K562 (cell line): ENCODE measurements at regions not wholly inside any gene's neighbourhood (a gene's known extent, or its start where the extent isn't known, plus 50 kb on each side); places are given as distances from the start of the nearest gene placed in this dataset.

Experiments used
- ATAC-seq: fragments of 200-7000 bp; cut with Tn5 transposase; 3 replicates; pipeline ENCODE4 v1.9.1; 2020; ENCODE audit warnings: moderate library complexity
- BruUV-seq: library from RNA; stranded (reverse); fragments of 400-500 nt; replicated peaks from 2 replicates; lab custom pipeline; 2021; lab: Mats Ljungman, UMichigan
- CTCF ChIA-PET: fragments of 300-600 bp; formaldehyde crosslinking; extraction: SDS; loops from one replicate; lab custom pipeline; 2021; ENCODE audit warnings: low intra/inter-chr PET ratio; lab: Yijun Ruan, JAX
- POLR2A ChIA-PET: fragments of 300-600, 350-650 bp; sonication (Branson Sonifier 250); formaldehyde crosslinking; extraction: SDS; loops from one replicate; lab custom pipeline; 2021; ENCODE audit warnings: antibody characterized with exemption, inconsistent platforms; lab: Yijun Ruan, JAX
- DNase-seq, 4 experiments: peaks; one replicate each; pipeline versions ENCODE4 v3.0.0 to v3.0.0-alpha.2; 2011 to 2018; ENCODE audit warnings: low spot score in 3 of 4, mixed read lengths in 3 of 4; ENCODE audit errors: extremely low read depth in 1 of 4
- FAIRE-seq: peaks from 2 replicates; lab custom pipeline; 2011; peaks lifted over from hg19 to GRCh38; lab: Jason Lieb, UNC
- H2AFZ ChIP-seq: 2 replicates; pipeline ENCODE4 v1.6.0; 2011; ENCODE audit warnings: low read depth, low read length, control low read depth, inconsistent platforms
- H3K27ac ChIP-seq: fragments of 200-600 bp; 3 replicates; pipeline ENCODE4 v1.8.0; 2011; ENCODE audit warnings: low read depth, mild to moderate bottlenecking, control low read depth, inconsistent platforms, low read length, moderate library complexity, mixed read lengths; ENCODE audit errors: extremely low read depth
- H3K27me3 ChIP-seq, 2 experiments: fragments of 300-600 bp in 1 of 2; 2 replicates in 1 of 2; 3 replicates in 1 of 2; pipeline versions ENCODE4 v1.6.0 to v1.8.0; 2011; ENCODE audit warnings: inconsistent platforms in 2 of 2, low read length in 2 of 2, mild to moderate bottlenecking in 1 of 2, mixed read lengths in 1 of 2, moderate library complexity in 1 of 2; ENCODE audit not compliant: control insufficient read depth in 2 of 2, insufficient read depth in 2 of 2
- H3K36me3 ChIP-seq: fragments of 300-600 bp; 3 replicates; pipeline ENCODE4 v1.8.0; 2011; ENCODE audit warnings: mild to moderate bottlenecking, low read length, inconsistent platforms; ENCODE audit not compliant: control insufficient read depth, insufficient read depth
- H3K4me1 ChIP-seq, 2 experiments: fragments of 200-600 bp in 1 of 2; replicated peaks in 1 of 2; 2 replicates in 1 of 2; 3 replicates in 1 of 2; pipeline versions ENCODE4 v1.5.1 to v1.8.0; 2011; ENCODE audit warnings: inconsistent platforms in 2 of 2, low read length in 2 of 2, mild to moderate bottlenecking in 1 of 2, mixed read lengths in 1 of 2, moderate library complexity in 1 of 2; ENCODE audit not compliant: control insufficient read depth in 2 of 2, insufficient read depth in 2 of 2
- H3K4me2 ChIP-seq: 2 replicates; pipeline ENCODE4 v1.6.1; 2011; ENCODE audit warnings: low read length, control low read depth, inconsistent platforms, mixed read lengths; ENCODE audit not compliant: insufficient read depth
- H3K4me3 ChIP-seq: fragments of 200-600 bp; sonication (generic), shearing (Covaris generic); 2 replicates; pipeline ENCODE4 v1.5.1; 2016; ENCODE audit warnings: control low read depth, inconsistent platforms
- H3K79me2 ChIP-seq: fragments of 200-600 bp; 3 replicates; pipeline ENCODE4 v1.8.0; 2011; ENCODE audit warnings: low read length, inconsistent platforms; ENCODE audit not compliant: control insufficient read depth, insufficient read depth
- H3K9ac ChIP-seq, 2 experiments: 2 replicates each; pipeline versions ENCODE4 v1.6.0 to v1.6.1; 2011; ENCODE audit warnings: low read depth in 2 of 2, low read length in 2 of 2, control low read depth in 1 of 2, inconsistent platforms in 1 of 2, mild to moderate bottlenecking in 1 of 2, mixed read lengths in 1 of 2; ENCODE audit not compliant: insufficient read depth in 1 of 2
- H3K9me1 ChIP-seq: one replicate; pipeline ENCODE4 v1.6.0; 2011; ENCODE audit warnings: inconsistent platforms, mild to moderate bottlenecking, low read length, moderate library complexity; ENCODE audit not compliant: control insufficient read depth, insufficient read depth
- H3K9me3 ChIP-seq: replicated peaks from 2 replicates; pipeline ENCODE4 v1.5.1; 2011; ENCODE audit warnings: low read depth, low read length, inconsistent platforms; ENCODE audit not compliant: control insufficient read depth, insufficient read depth
- H4K20me1 ChIP-seq: replicated peaks from 2 replicates; pipeline ENCODE4 v1.6.1; 2011; ENCODE audit warnings: low read length, inconsistent platforms, mixed read lengths; ENCODE audit not compliant: control insufficient read depth, insufficient read depth
- C11orf30 ChIP-seq: fragments of 450-650 bp; IDR thresholded peaks from 2 replicates; pipeline ENCODE4 v1.6.1; 2016; ENCODE audit warnings: low read depth, mild to moderate bottlenecking
- ETS2 ChIP-seq: IDR thresholded peaks from 2 replicates; pipeline ENCODE4 v1.6.1; 2016; ENCODE audit warnings: borderline replicate concordance, missing genetic modification characterization, mild to moderate bottlenecking, moderate library complexity, missing compliant biosample characterization; ENCODE audit not compliant: poor library complexity, severe bottlenecking
- GTF2E2 ChIP-seq: fragments of 200-800 bp; sonication (Bioruptor generic); IDR thresholded peaks from 2 replicates; pipeline ENCODE4 v1.6.1; 2016; ENCODE audit warnings: missing genetic modification characterization, missing compliant biosample characterization
- HLTF ChIP-seq: fragments of 450-650 bp; IDR thresholded peaks from 2 replicates; pipeline ENCODE4 v1.6.1; 2016
- HMGN3 ChIP-seq: IDR thresholded peaks from 2 replicates; pipeline ENCODE4 v1.6.1; 2011; ENCODE audit warnings: borderline replicate concordance, low read depth, mild to moderate bottlenecking, mixed read lengths, low read length; ENCODE audit not compliant: insufficient read length; ENCODE audit errors: extremely low read depth
- KDM1A ChIP-seq, 2 experiments: fragments of 450-650 bp; IDR thresholded peaks; 2 replicates each; pipeline ENCODE4 v1.6.1; 2016; ENCODE audit warnings: mild to moderate bottlenecking in 2 of 2
- MTA1 ChIP-seq: fragments of 450-650 bp; IDR thresholded peaks from 2 replicates; pipeline ENCODE4 v1.6.1; 2017; ENCODE audit warnings: borderline replicate concordance
- NFATC3 ChIP-seq: fragments of 450-650 bp; IDR thresholded peaks from 2 replicates; pipeline ENCODE4 v1.6.1; 2017; ENCODE audit warnings: mild to moderate bottlenecking
- NFXL1 ChIP-seq: fragments of 450-650 bp; formaldehyde crosslinking; IDR thresholded peaks from 2 replicates; pipeline ENCODE4 v1.4.0; 2021; ENCODE audit warnings: mild to moderate bottlenecking
- NR2C1 ChIP-seq, 2 experiments: fragments of 450-650 bp; IDR thresholded peaks; 2 replicates each; pipeline ENCODE4 v1.6.1; 2017; ENCODE audit warnings: mild to moderate bottlenecking in 2 of 2, antibody characterized with exemption in 1 of 2, inconsistent platforms in 1 of 2, missing compliant biosample characterization in 1 of 2, missing genetic modification characterization in 1 of 2
- NUFIP1 ChIP-seq: fragments of 450-650 bp; IDR thresholded peaks from 2 replicates; pipeline ENCODE4 v1.6.1; 2018; ENCODE audit not compliant: partially characterized antibody
- RAD51 ChIP-seq: fragments of 450-650 bp; IDR thresholded peaks from 2 replicates; pipeline ENCODE4 v1.7.1; 2016; ENCODE audit warnings: low read depth, mild to moderate bottlenecking, borderline replicate concordance
- RFX5 ChIP-seq: IDR thresholded peaks from 2 replicates; pipeline ENCODE4 v1.6.1; 2011; ENCODE audit warnings: low read depth, mild to moderate bottlenecking, improper control_type of control experiment, low read length
- ZNF274 ChIP-seq: IDR thresholded peaks from 2 replicates; pipeline ENCODE4 v1.6.1; 2011; ENCODE audit warnings: low read depth, mild to moderate bottlenecking, low read length, moderate library complexity, borderline replicate concordance
- ZNF436 ChIP-seq: fragments of 250-450, 450-650 bp; sonication (Bioruptor Pico); formaldehyde crosslinking; IDR thresholded peaks from 2 replicates; pipeline ENCODE4 v1.7.0; 2020; ENCODE audit warnings: mild to moderate bottlenecking
- WGBS: fragments of 100-300 bp; shearing (Covaris generic); methylation state at CpG from one replicate; pipeline ENCODE4 v1.1.6; 2016; ENCODE audit warnings: low coverage, mixed read lengths; ENCODE audit not compliant: insufficient coverage; ENCODE audit errors: missing lambda C conversion rate; 5-methylcytosine and 5-hydroxymethylcytosine counted together
- in situ Hi-C: fragments of 300-500 bp; cut with MboI; formaldehyde crosslinking; loops from 4 replicates; pipeline ENCODE4 v1.15.0; 2018; ENCODE audit warnings: inconsistent platforms, mixed read lengths
- intact Hi-C: fragments of 100-400 bp; cut with micrococcal nuclease; formaldehyde crosslinking; loops from 2 replicates; pipeline ENCODE4 v1.14.2; 2022
- TF ChIP-seq, protein P1 (sequence below): fragments of 450-650 bp; IDR thresholded peaks from 2 replicates; pipeline ENCODE4 v1.6.1; 2017; ENCODE audit warnings: mild to moderate bottlenecking, moderate library complexity

DNA sequence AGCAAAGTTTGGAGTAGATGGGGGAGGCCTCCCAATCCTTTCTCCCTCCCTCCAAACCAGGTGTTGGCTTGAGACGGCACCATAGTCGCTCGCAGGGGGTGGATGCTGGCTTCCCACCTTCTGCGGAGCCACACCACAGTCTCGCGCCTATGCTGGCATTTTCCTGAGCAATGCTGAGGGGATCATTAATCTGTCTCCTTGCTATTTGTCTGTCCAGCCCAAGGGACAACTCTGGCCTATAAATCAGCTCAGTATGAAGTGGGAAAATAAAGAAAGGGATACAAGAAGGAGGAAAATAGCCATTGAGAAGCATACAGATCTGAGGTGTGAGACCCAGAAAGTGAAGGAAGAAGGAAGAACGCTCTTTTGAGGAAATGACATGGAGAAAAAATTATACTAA, 53.5 kb upstream of the CADM1 start:
- Histone ChIP-seq H3K27ac (no peak overlapping the region), H3K4me2 (no peak overlapping the region), H3K79me2 (no peaks in the 10 kb centered on the region), H3K9me3 (no peaks in the 10 kb centered on the region), H3K4me1 (no peaks in the 10 kb centered on the region), H3K4me3 (no peak overlapping the region), H3K9ac (no peak overlapping the region), H4K20me1 (no peaks in the 10 kb centered on the region; the same call in 1 of the 2 replicates), H3K36me3 (no peaks in the 10 kb centered on the region), H2AFZ (no peak overlapping the region), H3K9me1 (no peaks in the 10 kb centered on the region), H3K27me3 (no peaks in the 10 kb centered on the region)
- 2% methylated on average over 7 of the region's 7 CpGs for WGBS
- no peak for ATAC-seq
- BruUV-seq = no TSS peak
- ChIA-PET POLR2A (no interaction called here), CTCF (no interaction called here)
- no peak for FAIRE-seq
- DNase-seq = no peak
- in situ Hi-C loops (no loop called here), intact Hi-C loops (no loop called here)
- TF ChIP-seq GTF2E2 (tag) (no peak), NR2C1 (IDR thresholded peaks at IDR 0.05) (no peak), NR2C1 (tag; IDR thresholded peaks at IDR 0.05) (no peak), NFATC3 (no peak), HLTF (no peak), ZNF274 (no peak)
- TF ChIP-seq, protein P1, sequence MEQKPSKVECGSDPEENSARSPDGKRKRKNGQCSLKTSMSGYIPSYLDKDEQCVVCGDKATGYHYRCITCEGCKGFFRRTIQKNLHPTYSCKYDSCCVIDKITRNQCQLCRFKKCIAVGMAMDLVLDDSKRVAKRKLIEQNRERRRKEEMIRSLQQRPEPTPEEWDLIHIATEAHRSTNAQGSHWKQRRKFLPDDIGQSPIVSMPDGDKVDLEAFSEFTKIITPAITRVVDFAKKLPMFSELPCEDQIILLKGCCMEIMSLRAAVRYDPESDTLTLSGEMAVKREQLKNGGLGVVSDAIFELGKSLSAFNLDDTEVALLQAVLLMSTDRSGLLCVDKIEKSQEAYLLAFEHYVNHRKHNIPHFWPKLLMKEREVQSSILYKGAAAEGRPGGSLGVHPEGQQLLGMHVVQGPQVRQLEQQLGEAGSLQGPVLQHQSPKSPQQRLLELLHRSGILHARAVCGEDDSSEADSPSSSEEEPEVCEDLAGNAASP = no peak

DNA sequence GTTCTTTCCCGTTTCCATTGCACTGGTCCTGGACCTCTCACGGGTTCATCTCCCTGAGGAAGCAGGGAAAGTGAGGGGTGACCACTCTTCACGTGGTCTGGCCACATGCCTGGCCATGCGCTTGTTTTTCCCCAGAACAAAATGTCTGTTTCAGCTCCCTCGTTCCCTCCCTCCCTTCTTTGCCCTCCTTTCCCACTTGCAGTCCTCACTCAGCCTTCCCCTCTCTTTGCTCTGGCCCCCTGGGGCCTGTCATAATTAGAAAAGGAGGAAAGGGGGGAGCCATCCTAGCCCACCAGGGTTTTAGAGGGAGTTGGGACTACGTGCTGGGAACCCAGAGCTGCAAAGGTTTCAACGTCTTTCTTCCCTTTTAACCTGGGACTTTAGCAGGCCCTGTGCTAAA, 52.8 kb upstream of the CADM1 start:
- in situ Hi-C loops = no loop called here
- ChIA-PET CTCF (no interaction called here), POLR2A (no interaction called here)
- FAIRE-seq = no peak
- no peak overlapping the region for H3K4me2 ChIP-seq
- no peak overlapping the region for H3K9ac ChIP-seq
- H4K20me1 ChIP-seq = no peaks in the 10 kb centered on the region; the same call in 1 of the 2 replicates
- H3K4me3 ChIP-seq = no peak overlapping the region
- H3K27ac ChIP-seq = no peak overlapping the region
- no TSS peak for BruUV-seq
- H2AFZ ChIP-seq = no peak overlapping the region
- no peaks in the 10 kb centered on the region for H3K36me3 ChIP-seq
- H3K9me3 ChIP-seq = no peaks in the 10 kb centered on the region
- no peaks in the 10 kb centered on the region for H3K27me3 ChIP-seq
- intact Hi-C loops = no loop called here
- no peaks in the 10 kb centered on the region for H3K9me1 ChIP-seq
- no peak for DNase-seq
- WGBS = 0% methylated on average over 6 of the region's 7 CpGs
- ATAC-seq = no peak
- no peaks in the 10 kb centered on the region for H3K79me2 ChIP-seq
- H3K4me1 ChIP-seq = no peaks in the 10 kb centered on the region
- no peak for TF ChIP-seq NUFIP1
- TF ChIP-seq KDM1A (IDR thresholded peaks at IDR 0.05) = no peak
- TF ChIP-seq ETS2 (tag) = no peak
- TF ChIP-seq C11orf30 = no peak
- no peak for TF ChIP-seq RFX5
- no peak for TF ChIP-seq ZNF436
- TF ChIP-seq MTA1 = no peak
- no peak for TF ChIP-seq HMGN3
- no peak for TF ChIP-seq RAD51
- no peak for TF ChIP-seq NFATC3
- TF ChIP-seq NFXL1 (CRISPR knock-in tag) = no peak
